K562 (cell line): ENCODE measurements at regions not wholly inside any gene's neighbourhood (a gene's known extent, or its start where the extent isn't known, plus 50 kb on each side); places are given as distances from the start of the nearest gene placed in this dataset.

Experiments used
- EZH2 ChIP-seq: IDR thresholded peaks from 2 replicates; pipeline ENCODE4 v1.6.1; 2012; ENCODE audit warnings: low read depth, mild to moderate bottlenecking, inconsistent platforms, low read length, borderline replicate concordance
- FOXM1 ChIP-seq, 2 experiments: fragments of 450-650 bp in 1 of 2; sonication (generic) in 1 of 2; formaldehyde crosslinking in 1 of 2; IDR thresholded peaks; 2 replicates each; pipeline versions ENCODE4 v1.6.1 to v1.9.0; 2017 to 2022; ENCODE audit warnings: low read depth in 2 of 2, mild to moderate bottlenecking in 2 of 2, missing genetic modification reagents in 1 of 2, moderate library complexity in 1 of 2
- MYC ChIP-seq, 2 experiments: fragments of 250-450 bp in 1 of 2; sonication (Bioruptor Pico) in 1 of 2; IDR thresholded peaks; 2 replicates each; pipeline versions ENCODE4 v1.5.1 to v1.6.1; 2012 to 2021; ENCODE audit warnings: low read depth in 2 of 2, borderline replicate concordance in 1 of 2, improper control_type of control experiment in 1 of 2, low read length in 1 of 2, mild to moderate bottlenecking in 1 of 2, moderate library complexity in 1 of 2
- SMARCA5 ChIP-seq: fragments of 450-650 bp; IDR thresholded peaks from 2 replicates; pipeline ENCODE4 v1.6.1; 2016
- ZNF384 ChIP-seq: IDR thresholded peaks from 2 replicates; pipeline ENCODE4 v1.6.1; 2012; ENCODE audit warnings: low read depth, low read length, improper control_type of control experiment

- no peak for TF ChIP-seq SMARCA5
- TF ChIP-seq MYC (IDR thresholded peaks at IDR 0.05; ENCODE audit: low read depth, low read length) = no peak
- no peak for TF ChIP-seq MYC (CRISPR knock-in tag; IDR thresholded peaks at IDR 0.05; ENCODE audit: borderline replicate concordance, low read depth)
- TF ChIP-seq FOXM1 (IDR thresholded peaks at IDR 0.05; ENCODE audit: low read depth) = no peak
- TF ChIP-seq FOXM1 (CRISPR knock-in tag; IDR thresholded peaks at IDR 0.05; ENCODE audit: low read depth) = no peak
- no peak for TF ChIP-seq ZNF384
- TF ChIP-seq EZH2 = no peak
Observed at GRCh38 chr10:131703541-131703940, 197.3 kb upstream of the PPP2R2D start.
